ENCODE measurements at regions not wholly inside any gene's neighbourhood (a gene's known extent, or its start where the extent isn't known, plus 50 kb on each side); places are given as distances from the start of the nearest gene placed in this dataset.

GRCh38 chr2:129325151-129325550 is 654.3 kb upstream of the RAB6C start:
- Histone ChIP-seq H3K4me1 (no peaks in the 10 kb centered on the region), H3K9me3 (no peaks in the 10 kb centered on the region), H3K27me3 (ENCODE audit: insufficient read depth in 3 of 3, low read length in 2 of 3) (no peaks in the 10 kb centered on the region), H3K27ac (no peak overlapping the region), H3K36me3 (ENCODE audit: insufficient read depth in 1 of 2, low read depth in 1 of 2) (no peaks in the 10 kb centered on the region), H3K4me3 (no peak overlapping the region)
- WGBS, 3 donors: 71 to 96% (median 93%) methylated on average over 2 of the region's 2 CpGs
- ATAC-seq (no peak), DNase-seq (no peak)
- TF ChIP-seq, protein P1, sequence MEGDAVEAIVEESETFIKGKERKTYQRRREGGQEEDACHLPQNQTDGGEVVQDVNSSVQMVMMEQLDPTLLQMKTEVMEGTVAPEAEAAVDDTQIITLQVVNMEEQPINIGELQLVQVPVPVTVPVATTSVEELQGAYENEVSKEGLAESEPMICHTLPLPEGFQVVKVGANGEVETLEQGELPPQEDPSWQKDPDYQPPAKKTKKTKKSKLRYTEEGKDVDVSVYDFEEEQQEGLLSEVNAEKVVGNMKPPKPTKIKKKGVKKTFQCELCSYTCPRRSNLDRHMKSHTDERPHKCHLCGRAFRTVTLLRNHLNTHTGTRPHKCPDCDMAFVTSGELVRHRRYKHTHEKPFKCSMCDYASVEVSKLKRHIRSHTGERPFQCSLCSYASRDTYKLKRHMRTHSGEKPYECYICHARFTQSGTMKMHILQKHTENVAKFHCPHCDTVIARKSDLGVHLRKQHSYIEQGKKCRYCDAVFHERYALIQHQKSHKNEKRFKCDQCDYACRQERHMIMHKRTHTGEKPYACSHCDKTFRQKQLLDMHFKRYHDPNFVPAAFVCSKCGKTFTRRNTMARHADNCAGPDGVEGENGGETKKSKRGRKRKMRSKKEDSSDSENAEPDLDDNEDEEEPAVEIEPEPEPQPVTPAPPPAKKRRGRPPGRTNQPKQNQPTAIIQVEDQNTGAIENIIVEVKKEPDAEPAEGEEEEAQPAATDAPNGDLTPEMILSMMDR (IDR thresholded peaks at IDR 0.05): no peak
- intact Hi-C loops (cut with DNase I): no loop called here

- ATAC-seq (peak in 3 of 4 donors; percentile 54 to 67 (median 66)), DNase-seq (no peak)
- TF ChIP-seq, protein P1 (IDR thresholded peaks at IDR 0.05): no peak
- Histone ChIP-seq H3K36me3 (ENCODE audit: insufficient read depth in 1 of 2, low read depth in 1 of 2) (no peaks in the 10 kb centered on the region), H3K9me3 (no peaks in the 10 kb centered on the region), H3K4me1 (no peaks in the 10 kb centered on the region), H3K4me3 (no peak overlapping the region), H3K27ac (no peak overlapping the region), H3K27me3 (ENCODE audit: insufficient read depth in 3 of 3, low read length in 2 of 3) (no peaks in the 10 kb centered on the region)
- intact Hi-C loops (cut with DNase I): no loop called here
- 28 to 47% (median 31%) methylated on average over 4 of the region's 4 CpGs for whole genome bisulfite sequencing, 3 donors
Observed at GRCh38 chr2:129329574-129329973, 649.9 kb upstream of the RAB6C start.

DNA sequence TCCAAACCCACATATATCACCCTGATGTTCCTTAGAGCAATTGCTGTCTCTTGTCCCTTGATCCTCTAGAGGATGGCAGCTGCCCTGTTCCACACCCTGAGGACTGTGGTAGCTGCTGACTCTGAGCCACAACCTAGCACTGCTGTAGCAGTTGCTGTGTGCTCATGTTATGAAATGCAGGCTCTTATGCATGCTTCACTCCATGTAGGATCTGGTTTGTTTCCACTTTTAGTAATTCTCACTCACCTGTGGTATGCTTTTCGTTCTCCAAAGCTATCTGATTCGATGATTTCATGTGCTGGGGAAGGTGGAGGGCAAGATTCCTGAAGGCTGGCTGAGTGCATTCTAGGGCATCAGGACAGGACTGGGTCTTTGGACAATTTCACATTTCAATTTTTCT is 649.0 kb upstream of the RAB6C start:
- WGBS, 3 donors: 87 to 94% (median 92%) methylated on average over 2 of the region's 2 CpGs
- intact Hi-C loops (cut with DNase I): loop anchor here in 1 of 2 donors (10.0 kb wide), 1 partner anchor 64 kb away; no protein-coding TSS in a partner anchor
- Histone ChIP-seq H3K4me3 (no peak overlapping the region), H3K4me1 (peaks cover 6% of the 10 kb centered on the region), H3K27me3 (ENCODE audit: insufficient read depth in 3 of 3, low read length in 2 of 3) (no peaks in the 10 kb centered on the region), H3K9me3 (no peaks in the 10 kb centered on the region), H3K27ac (no peak overlapping the region), H3K36me3 (ENCODE audit: insufficient read depth in 1 of 2, low read depth in 1 of 2) (no peaks in the 10 kb centered on the region)
- TF ChIP-seq, protein P1 (IDR thresholded peaks at IDR 0.05): no peak
- DNase-seq (no peak), ATAC-seq (no peak)

- Histone ChIP-seq H3K36me3 (ENCODE audit: insufficient read depth in 1 of 2, low read depth in 1 of 2) (no peaks in the 10 kb centered on the region), H3K27me3 (ENCODE audit: insufficient read depth in 3 of 3, low read length in 2 of 3) (no peaks in the 10 kb centered on the region), H3K4me3 (no peak overlapping the region), H3K27ac (no peak overlapping the region), H3K9me3 (no peaks in the 10 kb centered on the region), H3K4me1 (peaks cover 14% of the 10 kb centered on the region)
- ATAC-seq (no peak), DNase-seq (no peak)
- intact Hi-C loops (cut with DNase I): loop anchor here in 1 of 2 donors (10.0 kb wide), 1 partner anchor 63 kb away; no protein-coding TSS in a partner anchor
- 62 to 76% (median 69%) methylated on average over 7 of the region's 7 CpGs for WGBS, 3 donors
- TF ChIP-seq, protein P1 (IDR thresholded peaks at IDR 0.05): no peak
Observed at GRCh38 chr2:129331638-129332037, 647.8 kb upstream of the RAB6C start.

DNA sequence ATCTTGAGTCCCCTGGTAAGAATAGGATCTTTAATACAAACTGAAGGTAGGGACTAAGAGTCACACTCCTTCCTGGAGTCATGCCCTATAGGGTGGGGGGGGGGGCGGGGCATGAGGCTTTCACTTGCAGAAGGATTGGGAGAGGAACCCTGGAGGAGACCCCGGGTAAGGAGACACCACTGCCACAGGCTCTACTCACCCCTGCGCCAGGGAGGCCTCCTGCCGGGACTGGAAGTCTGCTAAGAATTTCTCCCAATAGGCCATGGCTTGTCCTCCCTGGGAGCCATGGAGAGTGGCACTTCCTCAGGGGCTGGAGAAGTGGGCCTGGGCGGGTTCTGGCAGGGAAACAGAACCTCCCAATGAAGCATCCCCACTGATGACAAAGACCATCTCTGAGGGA is 645.3 kb upstream of the RAB6C start:
- DNase-seq (no peak), ATAC-seq (peak in 2 of 4 donors; percentile 7)
- no peak overlapping the region for H3K4me3 ChIP-seq
- WGBS, 3 donors: 76 to 85% (median 80%) methylated on average over 5 of the region's 5 CpGs
- H3K9me3 ChIP-seq: no peaks in the 10 kb centered on the region
- no peaks in the 10 kb centered on the region for H3K27me3 ChIP-seq (ENCODE audit: insufficient read depth in 3 of 3, low read length in 2 of 3)
- H3K4me1 ChIP-seq: peaks cover 14% of the 10 kb centered on the region
- peak overlapping the region; percentile 66 for H3K27ac ChIP-seq
- H3K36me3 ChIP-seq (ENCODE audit: insufficient read depth in 1 of 2, low read depth in 1 of 2): no peaks in the 10 kb centered on the region
- TF ChIP-seq, protein P1 (IDR thresholded peaks at IDR 0.05): no peak
- intact Hi-C loops (cut with DNase I): loop anchor here in 1 of 2 donors (10.0 kb wide), 1 partner anchor 61 kb away; no protein-coding TSS in a partner anchor

All from psoas muscle (tissue), 7 donors.